Activated T-cell treated with anti-CD3 and anti-CD28 coated beads, Interleukin-2, amount 50 U/mL, for 72 hours (primary cell): ENCODE measurements at regions not wholly inside any gene's neighbourhood (a gene's known extent, or its start where the extent isn't known, plus 50 kb on each side); places are given as distances from the start of the nearest gene placed in this dataset.
"Not testable (repeated sequence)": the region's sequence is repeated elsewhere in the genome, so short reads cannot be mapped to it uniquely, and the experiment has no call there.

Experiments
- ATAC-seq, 2 donors: fragments of 150-1000 bp; cut with Tn5 transposase; replicated peaks in 1 of 2; 2 replicates each; pipeline ENCODE4 v1.10.0; 2021; ENCODE audit warnings: moderate library complexity in 2 of 2, mild to moderate bottlenecking in 1 of 2
- DNase-seq, 2 donors: peaks; one replicate each; pipeline ENCODE4 v3.0.0; 2021 to 2022; ENCODE audit warnings: mixed read lengths in 1 of 2
- H3K27ac Mint-ChIP-seq: one replicate; pipeline ENCODE4 v1.8.0; 2022; ENCODE audit warnings: mild to moderate bottlenecking, moderate library complexity, mixed read lengths
- H3K27me3 Mint-ChIP-seq: one replicate; pipeline ENCODE4 v1.8.0; 2022; ENCODE audit warnings: low read depth, mixed read lengths
- H3K36me3 Mint-ChIP-seq, 2 donors: one replicate each; pipeline ENCODE4 v1.8.0; 2022; ENCODE audit warnings: mixed read lengths in 2 of 2, mild to moderate bottlenecking in 1 of 2; ENCODE audit not compliant: insufficient read depth in 2 of 2
- H3K4me1 Mint-ChIP-seq: one replicate; pipeline ENCODE4 v1.8.0; 2022; ENCODE audit warnings: low read depth, mixed read lengths
- H3K4me3 Mint-ChIP-seq, 2 donors: one replicate each; pipeline ENCODE4 v1.8.0; 2022; ENCODE audit warnings: mild to moderate bottlenecking in 2 of 2, mixed read lengths in 2 of 2, moderate library complexity in 2 of 2
- H3K9me3 Mint-ChIP-seq, 2 donors: one replicate each; pipeline ENCODE4 v1.8.0; 2022; ENCODE audit warnings: mixed read lengths in 2 of 2

- no peaks in the 10 kb centered on the region for H3K4me1 Mint-ChIP-seq
- no peak for DNase-seq
- H3K27ac Mint-ChIP-seq, result no peak overlapping the region
- no peaks in the 10 kb centered on the region for H3K27me3 Mint-ChIP-seq
- H3K9me3 Mint-ChIP-seq, result peaks cover 11 to 12% of the 10 kb centered on the region in 2 donors
- H3K36me3 Mint-ChIP-seq, result no peaks in the 10 kb centered on the region
- no peak overlapping the region for H3K4me3 Mint-ChIP-seq
- ATAC-seq, result no peak
These were observed 293.7 kb downstream of the BTBD3 start for GRCh38 chr20:12211361-12211760.

DNA sequence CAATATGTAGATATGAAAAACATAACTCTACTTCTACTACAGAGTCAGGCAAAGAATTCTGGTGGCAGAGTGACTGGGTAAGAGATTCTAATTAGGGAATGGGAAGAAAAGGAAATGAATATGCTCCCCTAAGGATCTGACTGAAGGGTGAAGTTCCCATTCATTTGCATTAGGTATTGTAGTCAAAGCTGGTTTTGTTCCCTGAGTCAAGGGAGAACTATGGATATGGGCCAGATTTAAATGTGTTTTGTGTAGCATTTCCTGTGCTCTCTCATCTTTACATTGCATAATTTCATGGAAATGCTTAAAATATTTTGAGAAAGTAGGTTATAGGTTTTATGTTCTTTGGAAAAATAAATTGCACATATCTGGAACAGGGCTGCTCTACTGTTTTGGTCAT is 299.7 kb downstream of the BTBD3 start:
- ATAC-seq (no peak), DNase-seq (no peak)
- no peak overlapping the region for H3K27ac Mint-ChIP-seq
- H3K36me3 Mint-ChIP-seq, result no peaks in the 10 kb centered on the region
- peaks cover 10 to 20% of the 10 kb centered on the region in 2 donors for H3K9me3 Mint-ChIP-seq
- no peak overlapping the region for H3K4me3 Mint-ChIP-seq
- H3K27me3 Mint-ChIP-seq, result no peaks in the 10 kb centered on the region
- no peaks in the 10 kb centered on the region for H3K4me1 Mint-ChIP-seq

DNA sequence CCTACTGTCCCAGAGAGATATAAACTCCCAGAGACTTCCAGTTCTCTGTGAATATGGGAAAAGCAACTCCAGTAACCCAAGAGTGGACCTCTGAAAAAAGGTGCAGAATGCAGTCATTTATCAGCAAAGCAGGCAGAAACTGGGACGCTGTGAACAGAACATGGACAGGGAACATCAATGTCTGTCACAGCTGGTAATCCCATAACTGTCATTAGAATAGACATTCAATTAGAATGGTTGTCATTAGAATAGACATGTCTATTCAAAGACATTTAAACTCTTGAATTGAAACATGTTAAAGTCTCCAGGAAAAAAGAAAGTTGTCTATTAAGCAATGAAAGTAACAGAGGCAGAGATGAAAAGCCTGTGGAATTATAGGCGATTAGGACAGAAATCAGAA is 302.1 kb downstream of the BTBD3 start:
- DNase-seq, result no peak

DNA sequence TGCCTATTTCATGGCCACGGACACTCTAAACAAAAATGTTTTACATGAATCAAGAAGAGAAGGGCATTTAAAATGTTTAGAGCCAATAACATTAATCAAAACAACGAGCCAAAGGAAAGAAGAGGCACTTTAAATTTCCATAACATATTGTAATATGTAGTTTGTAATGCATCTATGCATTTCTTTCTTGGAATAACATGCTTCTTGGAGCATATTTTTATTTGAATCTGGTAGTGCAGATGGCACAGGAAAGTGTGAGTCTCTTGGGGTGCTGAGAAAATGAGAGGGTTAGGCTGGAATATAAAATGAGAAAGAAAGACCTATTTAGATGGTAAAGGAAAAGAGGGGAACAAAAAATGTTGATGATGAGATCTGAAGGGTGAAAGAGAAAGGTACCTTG is 305.4 kb downstream of the BTBD3 start:
- Mint-ChIP-seq H3K27me3 (no peaks in the 10 kb centered on the region), H3K27ac (no peak overlapping the region), H3K4me3 (no peak overlapping the region), H3K36me3 (no peaks in the 10 kb centered on the region), H3K9me3 (peaks cover 4 to 18% of the 10 kb centered on the region in 2 donors), H3K4me1 (no peaks in the 10 kb centered on the region)
- ATAC-seq (no peak), DNase-seq (no peak)

More for the DNA sequence above, 302.1 kb downstream of the BTBD3 start:
- no peak for ATAC-seq
- Mint-ChIP-seq H3K4me1 (no peaks in the 10 kb centered on the region), H3K4me3 (no peak overlapping the region), H3K9me3 (peaks cover 2 to 16% of the 10 kb centered on the region in 2 donors), H3K36me3 (no peaks in the 10 kb centered on the region), H3K27me3 (no peaks in the 10 kb centered on the region), H3K27ac (no peak overlapping the region)

- H3K4me1 Mint-ChIP-seq, result no peaks in the 10 kb centered on the region
- no peaks in the 10 kb centered on the region for H3K36me3 Mint-ChIP-seq
- no peak overlapping the region for H3K4me3 Mint-ChIP-seq
- ATAC-seq, result no peak
- no peak overlapping the region for H3K27ac Mint-ChIP-seq
- no peak for DNase-seq
- H3K9me3 Mint-ChIP-seq, result peaks cover 4 to 14% of the 10 kb centered on the region in 2 donors
- H3K27me3 Mint-ChIP-seq, result no peaks in the 10 kb centered on the region
These were observed 308.2 kb downstream of the BTBD3 start for GRCh38 chr20:12225898-12226297.

- Mint-ChIP-seq H3K27ac (no peak overlapping the region), H3K36me3 (no peaks in the 10 kb centered on the region), H3K4me1 (no peaks in the 10 kb centered on the region), H3K4me3 (no peak overlapping the region), H3K9me3 (peaks cover 2 to 8% of the 10 kb centered on the region in 2 donors), H3K27me3 (no peaks in the 10 kb centered on the region)
- DNase-seq, result no peak
- ATAC-seq, result no peak
These were observed 312.2 kb downstream of the BTBD3 start for GRCh38 chr20:12229891-12230290.

- Mint-ChIP-seq H3K4me3 (no peak overlapping the region), H3K36me3 (no peaks in the 10 kb centered on the region), H3K27ac (no peak overlapping the region), H3K27me3 (no peaks in the 10 kb centered on the region), H3K9me3 (peaks cover 10 to 14% of the 10 kb centered on the region in 2 donors), H3K4me1 (no peaks in the 10 kb centered on the region)
- no peak for DNase-seq
- ATAC-seq, result no peak
These were observed 320.1 kb downstream of the BTBD3 start for GRCh38 chr20:12237772-12238171.

GRCh38 chr20:12241065-12241464 is 323.4 kb downstream of the BTBD3 start:
- Mint-ChIP-seq H3K27ac (no peak overlapping the region), H3K4me1 (no peaks in the 10 kb centered on the region), H3K4me3 (no peak overlapping the region), H3K36me3 (peaks cover 0 to 2% of the 10 kb centered on the region in 2 donors), H3K9me3 (peaks cover 16 to 17% of the 10 kb centered on the region in 2 donors), H3K27me3 (no peaks in the 10 kb centered on the region)
- ATAC-seq (no peak), DNase-seq (no peak)

GRCh38 chr20:12243327-12243726 is 325.6 kb downstream of the BTBD3 start:
- Mint-ChIP-seq H3K4me1 (no peaks in the 10 kb centered on the region), H3K9me3 (peaks cover 11 to 19% of the 10 kb centered on the region in 2 donors), H3K4me3 (no peak overlapping the region), H3K27ac (no peak overlapping the region), H3K36me3 (peaks cover 0 to 2% of the 10 kb centered on the region in 2 donors), H3K27me3 (no peaks in the 10 kb centered on the region)
- DNase-seq (no peak), ATAC-seq (no peak)

GRCh38 chr20:12248481-12248880 is 330.8 kb downstream of the BTBD3 start:
- no peak for DNase-seq
- Mint-ChIP-seq H3K4me1 (no peaks in the 10 kb centered on the region), H3K4me3 (no peak overlapping the region), H3K36me3 (peaks cover 0 to 2% of the 10 kb centered on the region in 2 donors), H3K9me3 (peaks cover 16 to 18% of the 10 kb centered on the region in 2 donors), H3K27ac (no peak overlapping the region), H3K27me3 (no peaks in the 10 kb centered on the region)
- ATAC-seq, result no peak

- H3K9me3 Mint-ChIP-seq, result peaks cover 10 to 16% of the 10 kb centered on the region in 2 donors
- not testable (repeated sequence) for ATAC-seq, H3K27me3 Mint-ChIP-seq, DNase-seq, H3K36me3 Mint-ChIP-seq, H3K27ac Mint-ChIP-seq, H3K4me3 Mint-ChIP-seq, H3K4me1 Mint-ChIP-seq
These were observed 333.0 kb downstream of the BTBD3 start for GRCh38 chr20:12250661-12251060.

GRCh38 chr20:12252793-12253192 is 335.1 kb downstream of the BTBD3 start:
- no peak for ATAC-seq
- Mint-ChIP-seq H3K36me3 (no peaks in the 10 kb centered on the region), H3K4me1 (no peaks in the 10 kb centered on the region), H3K9me3 (peaks cover 10 to 11% of the 10 kb centered on the region in 2 donors), H3K4me3 (no peak overlapping the region), H3K27me3 (no peaks in the 10 kb centered on the region), H3K27ac (no peak overlapping the region)
- no peak for DNase-seq

GRCh38 chr20:12255461-12255970 is 337.8 kb downstream of the BTBD3 start:
- Mint-ChIP-seq H3K4me3 (no peak overlapping the region), H3K27ac (no peak overlapping the region), H3K36me3 (no peaks in the 10 kb centered on the region), H3K9me3 (peaks cover 6 to 9% of the 10 kb centered on the region in 2 donors), H3K27me3 (no peaks in the 10 kb centered on the region), H3K4me1 (no peaks in the 10 kb centered on the region)
- ATAC-seq (no peak), DNase-seq (no peak)

GRCh38 chr20:12256806-12257205 is 339.1 kb downstream of the BTBD3 start:
- no peak for ATAC-seq

More at GRCh38 chr20:12256806-12257205, 339.1 kb downstream of the BTBD3 start:
- H3K36me3 Mint-ChIP-seq, result no peaks in the 10 kb centered on the region
- H3K9me3 Mint-ChIP-seq, result peaks cover 0 to 6% of the 10 kb centered on the region in 2 donors
- H3K27ac Mint-ChIP-seq, result no peak overlapping the region
- H3K27me3 Mint-ChIP-seq, result no peaks in the 10 kb centered on the region
- H3K4me3 Mint-ChIP-seq, result no peak overlapping the region
- no peak for DNase-seq
- H3K4me1 Mint-ChIP-seq, result no peaks in the 10 kb centered on the region
